ENCODE measurements at regions not wholly inside any gene's neighbourhood (a gene's known extent, or its start where the extent isn't known, plus 50 kb on each side); places are given as distances from the start of the nearest gene placed in this dataset.

DNA sequence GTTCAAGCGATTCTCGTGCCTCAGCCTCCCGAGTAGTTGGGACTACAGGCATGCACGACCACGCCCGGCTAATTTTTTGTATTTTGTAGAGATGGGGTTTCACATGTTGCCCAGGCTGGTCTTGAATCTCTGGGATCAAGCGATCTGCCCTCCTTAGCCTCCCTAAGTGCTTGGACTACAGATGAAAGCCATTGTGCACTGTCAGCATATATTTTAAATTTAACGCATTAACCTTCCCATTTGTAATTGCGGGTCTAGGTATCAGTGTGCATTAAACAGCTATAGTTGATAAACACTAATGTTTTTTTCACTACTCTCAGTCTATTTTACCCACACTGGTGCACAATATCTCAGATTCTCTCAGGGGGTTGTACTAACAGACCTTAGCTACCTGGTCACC lies 1930.8 kb downstream of the C4orf33 start:
- no peaks in the 10 kb centered on the region for H3K27me3 ChIP-seq (ENCODE audit: insufficient read depth, low read depth)
- no peak overlapping the region for H3K4me3 ChIP-seq (IDR thresholded peaks at IDR 0.05; ENCODE audit: insufficient read depth, low read depth, low read length)

GRCh38 chr4:131044368-131044767 lies 1948.4 kb downstream of the C4orf33 start:
- TF ChIP-seq, protein P1, sequence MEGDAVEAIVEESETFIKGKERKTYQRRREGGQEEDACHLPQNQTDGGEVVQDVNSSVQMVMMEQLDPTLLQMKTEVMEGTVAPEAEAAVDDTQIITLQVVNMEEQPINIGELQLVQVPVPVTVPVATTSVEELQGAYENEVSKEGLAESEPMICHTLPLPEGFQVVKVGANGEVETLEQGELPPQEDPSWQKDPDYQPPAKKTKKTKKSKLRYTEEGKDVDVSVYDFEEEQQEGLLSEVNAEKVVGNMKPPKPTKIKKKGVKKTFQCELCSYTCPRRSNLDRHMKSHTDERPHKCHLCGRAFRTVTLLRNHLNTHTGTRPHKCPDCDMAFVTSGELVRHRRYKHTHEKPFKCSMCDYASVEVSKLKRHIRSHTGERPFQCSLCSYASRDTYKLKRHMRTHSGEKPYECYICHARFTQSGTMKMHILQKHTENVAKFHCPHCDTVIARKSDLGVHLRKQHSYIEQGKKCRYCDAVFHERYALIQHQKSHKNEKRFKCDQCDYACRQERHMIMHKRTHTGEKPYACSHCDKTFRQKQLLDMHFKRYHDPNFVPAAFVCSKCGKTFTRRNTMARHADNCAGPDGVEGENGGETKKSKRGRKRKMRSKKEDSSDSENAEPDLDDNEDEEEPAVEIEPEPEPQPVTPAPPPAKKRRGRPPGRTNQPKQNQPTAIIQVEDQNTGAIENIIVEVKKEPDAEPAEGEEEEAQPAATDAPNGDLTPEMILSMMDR (conservative IDR thresholded peaks at IDR 0.05; ENCODE audit: low read depth, low read length): no peak
- Histone ChIP-seq H3K4me2 (no peak overlapping the region), H3K4me3 (IDR thresholded peaks at IDR 0.05; ENCODE audit: insufficient read depth, low read depth, low read length) (no peak overlapping the region), H3K27ac (no peak overlapping the region), H3K79me2 (ENCODE audit: insufficient read depth, low read depth) (no peaks in the 10 kb centered on the region), H3K36me3 (ENCODE audit: insufficient read depth) (no peaks in the 10 kb centered on the region), H4K20me1 (ENCODE audit: insufficient read depth) (no peaks in the 10 kb centered on the region), H3K27me3 (ENCODE audit: insufficient read depth, low read depth) (no peaks in the 10 kb centered on the region), H3K9ac (no peak overlapping the region), H2AFZ (ENCODE audit: low read depth) (no peak overlapping the region), H3K4me1 (ENCODE audit: low read depth, poor library complexity, severe bottlenecking) (no peaks in the 10 kb centered on the region)

More for the DNA sequence above, 1930.8 kb downstream of the C4orf33 start:
- Histone ChIP-seq H3K4me2 (no peak overlapping the region), H4K20me1 (ENCODE audit: insufficient read depth) (no peaks in the 10 kb centered on the region), H2AFZ (ENCODE audit: low read depth) (no peak overlapping the region), H3K9ac (no peak overlapping the region), H3K4me1 (ENCODE audit: low read depth, poor library complexity, severe bottlenecking) (no peaks in the 10 kb centered on the region), H3K79me2 (ENCODE audit: insufficient read depth, low read depth) (no peaks in the 10 kb centered on the region), H3K27ac (no peak overlapping the region), H3K36me3 (ENCODE audit: insufficient read depth) (no peaks in the 10 kb centered on the region)
- TF ChIP-seq, protein P1 (conservative IDR thresholded peaks at IDR 0.05; ENCODE audit: low read depth, low read length): no peak

GRCh38 chr4:131046821-131047220 lies 1950.9 kb downstream of the C4orf33 start:
- Histone ChIP-seq H3K4me2 (no peak overlapping the region), H3K4me1 (ENCODE audit: low read depth, poor library complexity, severe bottlenecking) (no peaks in the 10 kb centered on the region), H3K4me3 (IDR thresholded peaks at IDR 0.05; ENCODE audit: insufficient read depth, low read depth, low read length) (no peak overlapping the region), H3K36me3 (ENCODE audit: insufficient read depth) (no peaks in the 10 kb centered on the region), H3K9ac (no peak overlapping the region), H2AFZ (ENCODE audit: low read depth) (no peak overlapping the region), H3K27ac (no peak overlapping the region), H4K20me1 (ENCODE audit: insufficient read depth) (no peaks in the 10 kb centered on the region), H3K27me3 (ENCODE audit: insufficient read depth, low read depth) (no peaks in the 10 kb centered on the region), H3K79me2 (ENCODE audit: insufficient read depth, low read depth) (no peaks in the 10 kb centered on the region)
- TF ChIP-seq, protein P1 (conservative IDR thresholded peaks at IDR 0.05; ENCODE audit: low read depth, low read length): no peak

GRCh38 chr4:131052646-131053045 lies 1956.7 kb downstream of the C4orf33 start:
- Histone ChIP-seq H4K20me1 (ENCODE audit: insufficient read depth) (no peaks in the 10 kb centered on the region), H3K4me2 (no peak overlapping the region), H3K27ac (no peak overlapping the region), H3K79me2 (ENCODE audit: insufficient read depth, low read depth) (no peaks in the 10 kb centered on the region), H3K4me3 (IDR thresholded peaks at IDR 0.05; ENCODE audit: insufficient read depth, low read depth, low read length) (no peak overlapping the region), H3K27me3 (ENCODE audit: insufficient read depth, low read depth) (no peaks in the 10 kb centered on the region), H3K36me3 (ENCODE audit: insufficient read depth) (no peaks in the 10 kb centered on the region), H3K4me1 (ENCODE audit: low read depth, poor library complexity, severe bottlenecking) (no peaks in the 10 kb centered on the region), H2AFZ (ENCODE audit: low read depth) (no peak overlapping the region), H3K9ac (no peak overlapping the region)
- TF ChIP-seq, protein P1 (conservative IDR thresholded peaks at IDR 0.05; ENCODE audit: low read depth, low read length): no peak

All from KMS-11 (cell line).